PC-9 (cell line): ENCODE measurements at regions not wholly inside any gene's neighbourhood (a gene's known extent, or its start where the extent isn't known, plus 50 kb on each side); places are given as distances from the start of the nearest gene placed in this dataset.

Experiments
- BruUV-seq: library from RNA; stranded (reverse); fragments of 400-500 nt; replicated peaks from 2 replicates; lab custom pipeline; 2021; lab: Mats Ljungman, UMichigan
- CTCF ChIA-PET: fragments of 300-600 bp; sonication (Branson Sonifier 250); formaldehyde crosslinking; loops from one replicate; lab custom pipeline; 2022; ENCODE audit warnings: antibody characterized with exemption; lab: Charles Lee
- POLR2A ChIA-PET: fragments of 300-600 bp; sonication (Branson Sonifier 250); formaldehyde crosslinking; loops from one replicate; lab custom pipeline; 2022; ENCODE audit warnings: antibody characterized with exemption; ENCODE audit not compliant: unreplicated experiment; lab: Charles Lee
- DNase-seq, 2 experiments: peaks; one replicate each; pipeline versions ENCODE4 v3.0.0 to v3.0.0-alpha.2; 2015 to 2022; ENCODE audit warnings: mixed read lengths in 1 of 2
- H2AFZ ChIP-seq: fragments of 200-600 bp; sonication (generic); 2 replicates; pipeline ENCODE4 v1.8.1; 2017; ENCODE audit warnings: antibody characterized with exemption
- H3F3A ChIP-seq: fragments of 200-600 bp; sonication (generic); 2 replicates; pipeline ENCODE4 v1.8.1; 2017; ENCODE audit warnings: antibody characterized with exemption, mild to moderate bottlenecking, low read depth; ENCODE audit not compliant: insufficient read depth
- H3K27ac ChIP-seq: fragments of 200-600 bp; sonication (generic); 2 replicates; pipeline ENCODE4 v1.6.1; 2016; ENCODE audit warnings: mixed run types
- H3K27me3 ChIP-seq: fragments of 200-600 bp; sonication (generic); 2 replicates; pipeline ENCODE4 v1.6.1; 2016; ENCODE audit warnings: low read depth, mixed run types; ENCODE audit not compliant: insufficient read depth
- H3K36me3 ChIP-seq: fragments of 200-600 bp; sonication (generic); 2 replicates; pipeline ENCODE4 v1.6.1; 2016; ENCODE audit warnings: low read depth, mixed run types
- H3K4me1 ChIP-seq: fragments of 200-600 bp; sonication (generic); replicated peaks from 2 replicates; pipeline ENCODE4 v1.6.1; 2016; ENCODE audit warnings: mixed run types; ENCODE audit not compliant: insufficient read depth
- H3K4me2 ChIP-seq: fragments of 200-600 bp; sonication (generic); 2 replicates; pipeline ENCODE4 v1.6.1; 2017; ENCODE audit warnings: mixed run types
- H3K4me3 ChIP-seq: fragments of 200-600 bp; sonication (generic); 2 replicates; pipeline ENCODE4 v1.6.1; 2016; ENCODE audit warnings: mixed run types
- H3K79me2 ChIP-seq: fragments of 200-600 bp; sonication (generic); 2 replicates; pipeline ENCODE4 v1.6.1; 2017; ENCODE audit warnings: low read depth, mixed run types
- H3K9me2 ChIP-seq: fragments of 200-600 bp; sonication (generic); 2 replicates; pipeline ENCODE4 v1.8.1; 2017; ENCODE audit warnings: mild to moderate bottlenecking; ENCODE audit not compliant: insufficient read depth
- H3K9me3 ChIP-seq: fragments of 200-600 bp; sonication (generic); 2 replicates; pipeline ENCODE4 v1.8.1; 2016; ENCODE audit warnings: low read depth; ENCODE audit not compliant: insufficient read depth
- H4K20me1 ChIP-seq: fragments of 200-600 bp; sonication (generic); 2 replicates; pipeline ENCODE4 v1.8.1; 2017; ENCODE audit not compliant: insufficient read depth
- EZH2 ChIP-seq: fragments of 200-600 bp; sonication (generic); IDR thresholded peaks from 2 replicates; pipeline ENCODE4 v1.8.0; 2017; ENCODE audit warnings: antibody characterized with exemption, low read depth
- intact Hi-C: fragments of 100-400 bp; cut with micrococcal nuclease; formaldehyde crosslinking; loops from one replicate; pipeline ENCODE4 v1.10.0; 2022; ENCODE audit not compliant: unreplicated experiment
- TF ChIP-seq, protein P1 (sequence below): fragments of 200-600 bp; sonication (generic); conservative IDR thresholded peaks from 2 replicates; pipeline ENCODE4 v1.6.1; 2017; ENCODE audit warnings: mixed run types, antibody characterized with exemption, mild to moderate bottlenecking, moderate library complexity

DNA sequence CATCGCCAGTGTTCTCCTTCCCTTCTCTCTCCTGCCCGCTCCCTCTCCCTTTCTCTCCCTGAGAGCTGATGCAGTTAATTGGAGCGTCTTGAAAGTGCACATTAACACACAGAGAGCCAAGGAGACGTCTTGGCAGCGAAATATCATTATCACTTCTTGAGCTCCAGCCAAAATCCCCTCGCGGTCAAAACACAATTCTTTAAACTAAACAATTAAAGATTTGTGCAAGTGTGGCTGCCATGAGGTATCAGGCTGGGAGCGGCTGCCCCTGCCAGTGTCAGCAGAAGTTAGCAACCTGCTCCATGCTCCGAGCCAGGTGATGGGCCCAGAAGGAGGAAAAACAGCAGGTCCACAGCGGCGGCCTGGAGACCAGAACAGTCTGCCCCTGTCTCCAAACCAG lies 100.9 kb upstream of the FOXP4 start:
- BruUV-seq, result no TSS peak
- POLR2A ChIA-PET, result no interaction called here

DNA sequence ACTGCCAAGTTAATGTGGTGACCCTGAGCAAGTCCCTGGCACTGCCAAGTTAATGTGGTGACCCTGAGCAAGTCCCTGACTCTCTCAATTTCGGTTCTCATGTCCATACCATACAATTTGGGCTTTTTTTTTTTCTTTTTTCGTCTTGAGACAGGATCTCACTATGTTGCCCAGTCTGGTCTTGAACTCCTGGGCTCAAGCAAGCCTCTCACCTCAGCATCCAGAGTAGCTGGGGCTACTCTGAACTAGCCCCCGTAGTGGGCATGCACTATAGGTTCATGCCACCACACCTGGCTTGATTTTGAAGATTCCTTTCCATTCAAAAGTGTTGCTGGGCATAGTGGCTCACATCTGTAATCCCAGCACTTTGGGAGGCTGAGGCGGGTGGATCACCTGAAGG lies 100.0 kb upstream of the FOXP4 start:
- Histone ChIP-seq H3K27ac (no peak overlapping the region), H3K27me3 (peaks cover 25% of the 10 kb centered on the region), H3K79me2 (no peaks in the 10 kb centered on the region), H3K9me3 (no peaks in the 10 kb centered on the region), H2AFZ (no peak overlapping the region), H3K4me2 (no peak overlapping the region), H4K20me1 (no peaks in the 10 kb centered on the region), H3K4me1 (no peaks in the 10 kb centered on the region), H3K9me2 (no peaks in the 10 kb centered on the region), H3K4me3 (no peak overlapping the region), H3K36me3 (no peaks in the 10 kb centered on the region), H3F3A (no peaks in the 10 kb centered on the region)
- DNase-seq, result no peak
- ChIA-PET CTCF (no interaction called here), POLR2A (no interaction called here)
- intact Hi-C loops, result no loop called here
- TF ChIP-seq, protein P1, sequence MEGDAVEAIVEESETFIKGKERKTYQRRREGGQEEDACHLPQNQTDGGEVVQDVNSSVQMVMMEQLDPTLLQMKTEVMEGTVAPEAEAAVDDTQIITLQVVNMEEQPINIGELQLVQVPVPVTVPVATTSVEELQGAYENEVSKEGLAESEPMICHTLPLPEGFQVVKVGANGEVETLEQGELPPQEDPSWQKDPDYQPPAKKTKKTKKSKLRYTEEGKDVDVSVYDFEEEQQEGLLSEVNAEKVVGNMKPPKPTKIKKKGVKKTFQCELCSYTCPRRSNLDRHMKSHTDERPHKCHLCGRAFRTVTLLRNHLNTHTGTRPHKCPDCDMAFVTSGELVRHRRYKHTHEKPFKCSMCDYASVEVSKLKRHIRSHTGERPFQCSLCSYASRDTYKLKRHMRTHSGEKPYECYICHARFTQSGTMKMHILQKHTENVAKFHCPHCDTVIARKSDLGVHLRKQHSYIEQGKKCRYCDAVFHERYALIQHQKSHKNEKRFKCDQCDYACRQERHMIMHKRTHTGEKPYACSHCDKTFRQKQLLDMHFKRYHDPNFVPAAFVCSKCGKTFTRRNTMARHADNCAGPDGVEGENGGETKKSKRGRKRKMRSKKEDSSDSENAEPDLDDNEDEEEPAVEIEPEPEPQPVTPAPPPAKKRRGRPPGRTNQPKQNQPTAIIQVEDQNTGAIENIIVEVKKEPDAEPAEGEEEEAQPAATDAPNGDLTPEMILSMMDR, result no peak
- no peak for TF ChIP-seq EZH2
- BruUV-seq, result no TSS peak

More for the DNA sequence above, 100.9 kb upstream of the FOXP4 start:
- DNase-seq, result no peak
- Histone ChIP-seq H3K4me2 (no peak overlapping the region), H3K4me1 (no peaks in the 10 kb centered on the region), H3K9me2 (no peaks in the 10 kb centered on the region), H3K9me3 (no peaks in the 10 kb centered on the region), H3K27ac (no peak overlapping the region), H3F3A (no peaks in the 10 kb centered on the region), H4K20me1 (no peaks in the 10 kb centered on the region), H3K36me3 (no peaks in the 10 kb centered on the region), H2AFZ (no peak overlapping the region), H3K4me3 (no peak overlapping the region), H3K27me3 (peaks cover 25% of the 10 kb centered on the region), H3K79me2 (no peaks in the 10 kb centered on the region)
- intact Hi-C loops, result no loop called here
- CTCF ChIA-PET, result no interaction called here
- no peak for TF ChIP-seq EZH2
- TF ChIP-seq, protein P1, result no peak

DNA sequence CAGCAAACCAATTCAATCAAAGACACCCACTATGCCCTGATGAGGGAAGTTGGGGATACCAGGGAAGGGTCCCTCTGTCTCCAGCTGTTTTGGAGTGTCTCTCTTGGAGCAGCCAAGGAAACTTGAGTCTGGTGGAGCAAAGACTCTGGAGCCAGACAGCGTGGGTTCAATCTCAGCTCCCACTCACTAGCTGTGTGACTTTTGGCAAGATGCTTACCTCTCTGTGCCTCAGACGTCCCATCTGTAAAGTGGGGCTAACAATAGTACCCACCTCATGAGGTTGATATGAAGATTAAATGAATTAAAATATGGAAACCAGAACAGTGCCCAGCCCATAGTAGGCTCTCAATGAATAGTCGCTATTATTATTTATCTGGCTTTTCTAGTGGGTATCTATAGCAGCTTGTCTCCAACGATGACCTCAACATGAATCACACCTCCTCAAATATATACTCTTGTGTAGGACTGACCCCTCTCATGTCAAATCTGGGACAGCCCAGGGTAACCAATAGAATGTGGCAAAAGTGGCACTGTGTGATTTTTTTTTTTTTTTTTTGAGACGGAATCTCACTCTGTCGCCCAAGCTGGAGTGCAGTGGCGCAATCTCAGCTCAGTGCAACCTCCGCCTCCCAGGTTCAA lies 99.2 kb upstream of the FOXP4 start:
- intact Hi-C loops, result no loop called here
- TF ChIP-seq, protein P1, result no peak
- TF ChIP-seq EZH2, result no peak
- H3K4me3 ChIP-seq, result no peak overlapping the region
- no peaks in the 10 kb centered on the region for H3K9me2 ChIP-seq
- H2AFZ ChIP-seq, result no peak overlapping the region
- peaks cover 25% of the 10 kb centered on the region for H3K27me3 ChIP-seq
- no peaks in the 10 kb centered on the region for H3K36me3 ChIP-seq
- H3K4me1 ChIP-seq, result no peaks in the 10 kb centered on the region
- H3K4me2 ChIP-seq, result no peak overlapping the region
- H4K20me1 ChIP-seq, result no peaks in the 10 kb centered on the region
- H3F3A ChIP-seq, result no peaks in the 10 kb centered on the region
- no TSS peak for BruUV-seq
- no peak for DNase-seq
- ChIA-PET POLR2A (no interaction called here), CTCF (no interaction called here)
- no peaks in the 10 kb centered on the region for H3K9me3 ChIP-seq
- H3K27ac ChIP-seq, result no peak overlapping the region
- no peaks in the 10 kb centered on the region for H3K79me2 ChIP-seq
